Endothelial cell of umbilical vein (primary cell): ENCODE measurements at regions not wholly inside any gene's neighbourhood (a gene's known extent, or its start where the extent isn't known, plus 50 kb on each side); places are given as distances from the start of the nearest gene placed in this dataset.

Experiments
- BruUV-seq: library from RNA; stranded (reverse); fragments of 400-500 nt; replicated peaks from 2 replicates; lab custom pipeline; 2021; lab: Mats Ljungman, UMichigan
- CTCF ChIA-PET: fragments of 300-600, 350-600 bp; sonication (Branson Sonifier 250); formaldehyde crosslinking; loops from one replicate; lab custom pipeline; 2021; ENCODE audit warnings: antibody characterized with exemption, inconsistent platforms; lab: Charles Lee
- POLR2A ChIA-PET: fragments of 300-600, 350-600 bp; sonication (Branson Sonifier 250); formaldehyde crosslinking; loops from one replicate; lab custom pipeline; 2021; ENCODE audit warnings: antibody characterized with exemption, inconsistent platforms; lab: Charles Lee
- DNase-seq: peaks from one replicate; pipeline ENCODE4 v3.0.0-alpha.2; 2011; ENCODE audit warnings: low read depth, low spot score
- FAIRE-seq: peaks from 2 replicates; lab custom pipeline; 2011; peaks lifted over from hg19 to GRCh38; lab: Jason Lieb, UNC
- H2AFZ ChIP-seq: 2 replicates; pipeline ENCODE4 v1.6.0; 2012; ENCODE audit warnings: low read depth, low read length, control low read depth, inconsistent platforms
- H3K27ac ChIP-seq: 2 replicates; pipeline ENCODE4 v1.5.1; 2011; ENCODE audit warnings: low read depth, mild to moderate bottlenecking, control low read depth, low read length, moderate library complexity; ENCODE audit not compliant: insufficient read depth
- H3K27me3 ChIP-seq, 2 experiments: 2 replicates each; pipeline versions ENCODE4 v1.6.0 to v1.6.1; 2011; ENCODE audit warnings: low read length in 2 of 2, mixed read lengths in 1 of 2; ENCODE audit not compliant: control insufficient read depth in 2 of 2, insufficient read depth in 2 of 2
- H3K36me3 ChIP-seq, 2 experiments: 2 replicates in 1 of 2; 3 replicates in 1 of 2; pipeline ENCODE4 v1.5.1; 2011; ENCODE audit warnings: low read length in 2 of 2, mild to moderate bottlenecking in 1 of 2, moderate library complexity in 1 of 2; ENCODE audit not compliant: control insufficient read depth in 2 of 2, insufficient read depth in 2 of 2; ENCODE audit errors: extremely low read depth in 1 of 2
- H3K4me1 ChIP-seq: 3 replicates; pipeline ENCODE4 v1.5.1; 2011; ENCODE audit warnings: mild to moderate bottlenecking, low read length; ENCODE audit not compliant: control insufficient read depth, insufficient read depth; ENCODE audit errors: extremely low read depth
- H3K4me2 ChIP-seq: 2 replicates; pipeline ENCODE4 v1.6.1; 2011; ENCODE audit warnings: low read length, control low read depth, mixed read lengths; ENCODE audit not compliant: insufficient read depth
- H3K4me3 ChIP-seq, 3 experiments: fragments of 200-600 bp in 1 of 3; sonication (generic), shearing (Covaris generic) in 1 of 3; replicated peaks in 1 of 3; 2 replicates each; pipeline ENCODE4 v1.5.1; 2011 to 2016; ENCODE audit warnings: control low read depth in 3 of 3, low read length in 3 of 3, mild to moderate bottlenecking in 2 of 3, inconsistent platforms in 1 of 3, low read depth in 1 of 3, moderate library complexity in 1 of 3; ENCODE audit not compliant: insufficient read depth in 1 of 3
- H3K79me2 ChIP-seq: 2 replicates; pipeline ENCODE4 v1.6.0; 2012; ENCODE audit warnings: low read length, inconsistent platforms; ENCODE audit not compliant: control insufficient read depth, insufficient read depth
- H3K9ac ChIP-seq: replicated peaks from 2 replicates; pipeline ENCODE3; 2011; ENCODE audit warnings: low read length, control low read depth; ENCODE audit not compliant: insufficient read depth; ENCODE audit errors: extremely low read depth
- H3K9me1 ChIP-seq: replicated peaks from 3 replicates; pipeline ENCODE4 v1.6.0; 2011; ENCODE audit warnings: mild to moderate bottlenecking, low read length; ENCODE audit not compliant: control insufficient read depth, insufficient read depth; ENCODE audit errors: extremely low read depth
- H3K9me3 ChIP-seq: replicated peaks from 2 replicates; pipeline ENCODE4 v1.5.1; 2012; ENCODE audit warnings: low read length, inconsistent platforms; ENCODE audit not compliant: control insufficient read depth, insufficient read depth
- H4K20me1 ChIP-seq: replicated peaks from 2 replicates; pipeline ENCODE3; 2011; ENCODE audit warnings: mild to moderate bottlenecking, low read length; ENCODE audit not compliant: control insufficient read depth, insufficient read depth; ENCODE audit errors: extremely low read depth
- EZH2 ChIP-seq: IDR thresholded peaks from 2 replicates; pipeline ENCODE4 v1.6.1; 2012; ENCODE audit warnings: borderline replicate concordance, low read depth, mild to moderate bottlenecking, moderate library complexity, low read length, inconsistent platforms; ENCODE audit not compliant: severe bottlenecking
- FOS ChIP-seq: IDR thresholded peaks from 2 replicates; pipeline ENCODE4 v1.6.1; 2011; ENCODE audit warnings: mild to moderate bottlenecking, low read length, moderate library complexity, borderline replicate concordance; ENCODE audit not compliant: insufficient read depth
- GATA2 ChIP-seq: IDR thresholded peaks from 2 replicates; pipeline ENCODE4 v1.7.0; 2011; ENCODE audit warnings: low read depth, mild to moderate bottlenecking, moderate library complexity, mixed read lengths, low read length; ENCODE audit not compliant: insufficient read length, insufficient read depth
- JUN ChIP-seq: IDR thresholded peaks from 2 replicates; pipeline ENCODE4 v1.6.1; 2011; ENCODE audit warnings: borderline replicate concordance, low read depth; ENCODE audit not compliant: insufficient read length, insufficient read depth
- MYC ChIP-seq: IDR thresholded peaks from one replicate; pipeline ENCODE4 v1.6.1; 2011; ENCODE audit warnings: mild to moderate bottlenecking, low read depth, low read length
- POLR2A ChIP-seq: IDR thresholded peaks from 2 replicates; pipeline ENCODE4 v1.6.1; 2012; ENCODE audit warnings: low read depth, mild to moderate bottlenecking, control low read depth, low read length
- POLR2AphosphoS5 ChIP-seq: IDR thresholded peaks from 2 replicates; pipeline ENCODE4 v1.6.1; 2012; ENCODE audit warnings: low read depth, mild to moderate bottlenecking, control low read depth, low read length, moderate library complexity; ENCODE audit not compliant: insufficient read depth
- dilution Hi-C: fragments of 300-500 bp; cut with MboI; formaldehyde crosslinking; loops from one replicate; pipeline ENCODE4 v1.15.0; 2019; ENCODE audit warnings: low sequenced_read_pairs; ENCODE audit not compliant: extremely low pct_ligation_motif_present
- intact Hi-C: fragments of 100-400 bp; cut with micrococcal nuclease; formaldehyde crosslinking; loops from one replicate; pipeline ENCODE4 v1.10.0; 2022
- TF ChIP-seq, protein P1 (sequence below), 2 donors: IDR thresholded peaks; 1 replicate in 1 of 2; 2 replicates in 1 of 2; pipeline ENCODE4 v1.5.1; 2011; ENCODE audit warnings: low read length in 2 of 2, mild to moderate bottlenecking in 2 of 2, moderate library complexity in 2 of 2, control low read depth in 1 of 2, inconsistent platforms in 1 of 2, low read depth in 1 of 2; ENCODE audit not compliant: insufficient read depth in 1 of 2; ENCODE audit errors: extremely low read depth in 1 of 2
- TF ChIP-seq, protein P2 (sequence below): IDR thresholded peaks from 2 replicates; pipeline ENCODE4 v1.6.1; 2011; ENCODE audit not compliant: insufficient read depth, insufficient read length

GRCh38 chr7:49718760-49719159 is 54.7 kb upstream of the VWC2 start:
- H3K9ac ChIP-seq = no peak overlapping the region
- FAIRE-seq (no peak), DNase-seq (no peak)
- no peaks in the 10 kb centered on the region for H3K4me1 ChIP-seq
- no peaks in the 10 kb centered on the region for H3K79me2 ChIP-seq
- H4K20me1 ChIP-seq = no peaks in the 10 kb centered on the region
- no peak overlapping the region for H2AFZ ChIP-seq
- H3K27ac ChIP-seq = no peak overlapping the region
- ChIA-PET CTCF (no interaction called here), POLR2A (no interaction called here)
- dilution Hi-C loops = no loop called here
- H3K4me2 ChIP-seq = no peak overlapping the region
- no peaks in the 10 kb centered on the region for H3K36me3 ChIP-seq
- peaks cover 8% of the 10 kb centered on the region for H3K9me3 ChIP-seq
- BruUV-seq = no TSS peak
- no peak overlapping the region for H3K4me3 ChIP-seq
- TF ChIP-seq, protein P1, sequence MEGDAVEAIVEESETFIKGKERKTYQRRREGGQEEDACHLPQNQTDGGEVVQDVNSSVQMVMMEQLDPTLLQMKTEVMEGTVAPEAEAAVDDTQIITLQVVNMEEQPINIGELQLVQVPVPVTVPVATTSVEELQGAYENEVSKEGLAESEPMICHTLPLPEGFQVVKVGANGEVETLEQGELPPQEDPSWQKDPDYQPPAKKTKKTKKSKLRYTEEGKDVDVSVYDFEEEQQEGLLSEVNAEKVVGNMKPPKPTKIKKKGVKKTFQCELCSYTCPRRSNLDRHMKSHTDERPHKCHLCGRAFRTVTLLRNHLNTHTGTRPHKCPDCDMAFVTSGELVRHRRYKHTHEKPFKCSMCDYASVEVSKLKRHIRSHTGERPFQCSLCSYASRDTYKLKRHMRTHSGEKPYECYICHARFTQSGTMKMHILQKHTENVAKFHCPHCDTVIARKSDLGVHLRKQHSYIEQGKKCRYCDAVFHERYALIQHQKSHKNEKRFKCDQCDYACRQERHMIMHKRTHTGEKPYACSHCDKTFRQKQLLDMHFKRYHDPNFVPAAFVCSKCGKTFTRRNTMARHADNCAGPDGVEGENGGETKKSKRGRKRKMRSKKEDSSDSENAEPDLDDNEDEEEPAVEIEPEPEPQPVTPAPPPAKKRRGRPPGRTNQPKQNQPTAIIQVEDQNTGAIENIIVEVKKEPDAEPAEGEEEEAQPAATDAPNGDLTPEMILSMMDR (IDR thresholded peaks at IDR 0.05; ENCODE audit: extremely low read depth in 1 of 2, insufficient read depth in 1 of 2, low read depth in 1 of 2, low read length in 2 of 2) = no peak
- no peak for TF ChIP-seq POLR2AphosphoS5
- no peak for TF ChIP-seq POLR2A
- TF ChIP-seq EZH2 = no peak
- no peak for TF ChIP-seq MYC
- TF ChIP-seq JUN = no peak
- TF ChIP-seq, protein P2, sequence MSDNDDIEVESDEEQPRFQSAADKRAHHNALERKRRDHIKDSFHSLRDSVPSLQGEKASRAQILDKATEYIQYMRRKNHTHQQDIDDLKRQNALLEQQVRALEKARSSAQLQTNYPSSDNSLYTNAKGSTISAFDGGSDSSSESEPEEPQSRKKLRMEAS = no peak
- TF ChIP-seq FOS = no peak
- no peak for TF ChIP-seq GATA2
- H3K27me3 ChIP-seq = no peaks in the 10 kb centered on the region
- intact Hi-C loops = no loop called here
- H3K9me1 ChIP-seq = no peaks in the 10 kb centered on the region
